Smooth muscle cell (in vitro differentiated cells): ENCODE measurements at regions not wholly inside any gene's neighbourhood (a gene's known extent, or its start where the extent isn't known, plus 50 kb on each side); places are given as distances from the start of the nearest gene placed in this dataset.

Experiments
- DNase-seq: peaks from one replicate; lab custom pipeline; 2025; ENCODE audit not compliant: unreplicated experiment; lab: John Stamatoyannopoulos, UW
- H2AFZ ChIP-seq: fragments of 200-600 bp; sonication (generic); 2 replicates; pipeline ENCODE4 v1.6.0; 2016; ENCODE audit warnings: antibody characterized with exemption, low read depth, mild to moderate bottlenecking
- H3F3A ChIP-seq: fragments of 200-600 bp; sonication (generic); 2 replicates; pipeline ENCODE4 v1.6.0; 2017; ENCODE audit warnings: antibody characterized with exemption, low read depth
- H3K27ac ChIP-seq: fragments of 200-600 bp; sonication (generic); 2 replicates; pipeline ENCODE4 v1.5.1; 2016; ENCODE audit warnings: low read depth, mild to moderate bottlenecking
- H3K27me3 ChIP-seq: fragments of 200-600 bp; sonication (generic); 2 replicates; pipeline ENCODE4 v1.6.1; 2016; ENCODE audit warnings: low read depth, mild to moderate bottlenecking
- H3K36me3 ChIP-seq: fragments of 200-600 bp; sonication (generic); 2 replicates; pipeline ENCODE4 v1.5.1; 2016; ENCODE audit warnings: low read depth
- H3K4me1 ChIP-seq: fragments of 200-600 bp; sonication (generic); 2 replicates; pipeline ENCODE4 v1.5.1; 2016; ENCODE audit warnings: low read depth
- H3K4me2 ChIP-seq: fragments of 200-600 bp; sonication (generic); 2 replicates; pipeline ENCODE4 v1.6.0; 2016; ENCODE audit warnings: mild to moderate bottlenecking
- H3K4me3 ChIP-seq: fragments of 200-600 bp; sonication (generic); 2 replicates; pipeline ENCODE4 v1.5.1; 2016; ENCODE audit warnings: mild to moderate bottlenecking
- H3K79me2 ChIP-seq: fragments of 200-600 bp; sonication (generic); 2 replicates; pipeline ENCODE4 v1.6.0; 2016; ENCODE audit warnings: low read depth, mild to moderate bottlenecking
- H3K9ac ChIP-seq: fragments of 200-600 bp; sonication (generic); 2 replicates; pipeline ENCODE4 v1.6.0; 2016; ENCODE audit warnings: low read depth
- H3K9me3 ChIP-seq: fragments of 200-600 bp; sonication (generic); replicated peaks from 2 replicates; pipeline ENCODE4 v1.5.1; 2016; ENCODE audit warnings: low read depth
- H4K20me1 ChIP-seq: fragments of 200-600 bp; sonication (generic); 2 replicates; pipeline ENCODE4 v1.6.0; 2016; ENCODE audit warnings: low read depth
- CTCF ChIP-seq: fragments of 200-600 bp; sonication (generic); IDR thresholded peaks from 2 replicates; pipeline ENCODE4 v1.5.1; 2017; ENCODE audit warnings: borderline replicate concordance, mild to moderate bottlenecking, antibody characterized with exemption; ENCODE audit not compliant: insufficient read depth, poor library complexity, severe bottlenecking
- WGBS: methylation state at CpG from one replicate; pipeline ENCODE4 v1.1.7; 2016; ENCODE audit warnings: low lambda C conversion rate; 5-methylcytosine and 5-hydroxymethylcytosine counted together

- Histone ChIP-seq H2AFZ (no peak overlapping the region), H3F3A (no peaks in the 10 kb centered on the region), H4K20me1 (no peaks in the 10 kb centered on the region), H3K4me3 (no peak overlapping the region), H3K9me3 (no peaks in the 10 kb centered on the region), H3K27ac (no peak overlapping the region), H3K4me1 (no peaks in the 10 kb centered on the region), H3K9ac (no peak overlapping the region), H3K36me3 (no peaks in the 10 kb centered on the region), H3K27me3 (no peaks in the 10 kb centered on the region), H3K79me2 (no peaks in the 10 kb centered on the region), H3K4me2 (no peak overlapping the region)
- WGBS, result 94% methylated on average over 13 of the region's 13 CpGs
- DNase-seq, result no peak
- no peak for TF ChIP-seq CTCF
Observed at GRCh38 chr4:189033801-189034347, 894.6 kb downstream of the TRIML1 start.

- 96% methylated on average over 14 of the region's 14 CpGs for WGBS
- H3K27ac ChIP-seq, result no peak overlapping the region
- H3K4me1 ChIP-seq, result no peaks in the 10 kb centered on the region
Observed at GRCh38 chr4:189035091-189035490, 895.9 kb downstream of the TRIML1 start.

DNA sequence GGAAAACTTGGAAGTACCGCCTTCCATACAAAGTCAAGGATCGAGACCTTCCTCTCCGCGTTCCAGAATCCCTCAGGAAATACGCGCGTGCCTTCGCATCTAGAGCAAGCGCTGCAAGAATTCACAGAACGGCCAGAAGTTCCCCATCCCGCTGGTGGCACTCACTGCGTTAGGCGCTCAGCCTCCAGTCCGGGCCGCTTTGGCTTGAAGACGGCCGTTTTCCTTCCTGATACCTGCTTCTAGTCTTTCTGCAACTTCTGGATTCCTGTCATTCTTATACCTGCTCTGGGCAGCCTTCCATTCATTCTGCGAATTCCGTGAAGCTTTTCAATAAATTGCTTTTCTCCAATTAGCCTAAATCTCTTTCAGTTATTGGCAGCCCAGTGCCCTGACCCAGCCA lies 896.4 kb downstream of the TRIML1 start:
- WGBS, result 84% methylated on average over 19 of the region's 19 CpGs
- H3K4me3 ChIP-seq, result no peak overlapping the region
- H3K4me1 ChIP-seq, result no peaks in the 10 kb centered on the region
- H4K20me1 ChIP-seq, result no peaks in the 10 kb centered on the region
- no peak for DNase-seq
- no peaks in the 10 kb centered on the region for H3F3A ChIP-seq
- no peaks in the 10 kb centered on the region for H3K9me3 ChIP-seq
- H2AFZ ChIP-seq, result no peak overlapping the region
- TF ChIP-seq CTCF, result no peak
- no peaks in the 10 kb centered on the region for H3K27me3 ChIP-seq
- H3K36me3 ChIP-seq, result no peaks in the 10 kb centered on the region
- no peak overlapping the region for H3K9ac ChIP-seq
- H3K27ac ChIP-seq, result no peak overlapping the region
- H3K79me2 ChIP-seq, result no peaks in the 10 kb centered on the region
- H3K4me2 ChIP-seq, result no peak overlapping the region

More at GRCh38 chr4:189035091-189035490, 895.9 kb downstream of the TRIML1 start:
- no peaks in the 10 kb centered on the region for H3K27me3 ChIP-seq
- no peaks in the 10 kb centered on the region for H3F3A ChIP-seq
- no peak overlapping the region for H3K9ac ChIP-seq
- no peak overlapping the region for H3K4me3 ChIP-seq
- H2AFZ ChIP-seq, result no peak overlapping the region
- no peak for DNase-seq
- H3K9me3 ChIP-seq, result no peaks in the 10 kb centered on the region
- H3K36me3 ChIP-seq, result no peaks in the 10 kb centered on the region
- H3K4me2 ChIP-seq, result no peak overlapping the region
- no peak for TF ChIP-seq CTCF
- H4K20me1 ChIP-seq, result no peaks in the 10 kb centered on the region
- H3K79me2 ChIP-seq, result no peaks in the 10 kb centered on the region

DNA sequence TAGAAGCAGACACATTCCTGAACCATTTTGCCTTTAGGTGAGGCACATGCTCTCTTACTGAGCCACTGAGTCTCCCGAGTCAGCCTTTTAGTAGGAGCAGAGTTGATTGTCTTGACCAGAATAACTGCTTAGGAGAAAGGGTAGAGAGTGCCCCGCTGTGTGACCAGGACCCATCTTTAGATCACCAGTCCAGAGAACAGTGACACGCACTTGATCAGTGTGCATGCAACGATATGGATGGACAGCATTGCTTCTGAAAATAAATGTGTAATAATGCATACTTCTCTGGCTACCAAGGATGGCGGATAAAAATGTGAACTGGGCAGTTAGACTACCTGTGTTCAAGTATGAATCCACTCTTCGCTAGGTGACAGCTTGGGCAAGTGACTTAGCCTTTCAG lies 897.7 kb downstream of the TRIML1 start:
- Histone ChIP-seq H3K4me1 (no peaks in the 10 kb centered on the region), H3K9me3 (no peaks in the 10 kb centered on the region), H2AFZ (no peak overlapping the region), H3K27me3 (no peaks in the 10 kb centered on the region), H3K9ac (no peak overlapping the region), H4K20me1 (no peaks in the 10 kb centered on the region), H3K27ac (no peak overlapping the region), H3K4me3 (no peak overlapping the region), H3K4me2 (no peak overlapping the region), H3K79me2 (no peaks in the 10 kb centered on the region), H3F3A (no peaks in the 10 kb centered on the region), H3K36me3 (no peaks in the 10 kb centered on the region)
- TF ChIP-seq CTCF, result no peak
- no peak for DNase-seq
- WGBS, result 79% methylated on average over 6 of the region's 6 CpGs
